A673 (cell line): ENCODE measurements at regions not wholly inside any gene's neighbourhood (a gene's known extent, or its start where the extent isn't known, plus 50 kb on each side); places are given as distances from the start of the nearest gene placed in this dataset.

Experiments used
- BruUV-seq: library from RNA; stranded (reverse); fragments of 400-500 nt; replicated peaks from 2 replicates; lab custom pipeline; 2021; lab: Mats Ljungman, UMichigan
- CTCF ChIA-PET: fragments of 300-600 bp; sonication (Branson Sonifier 250); formaldehyde crosslinking; loops from one replicate; lab custom pipeline; 2022; ENCODE audit warnings: antibody characterized with exemption; lab: Charles Lee
- POLR2A ChIA-PET: fragments of 300-600 bp; sonication (Branson Sonifier 250); formaldehyde crosslinking; loops from one replicate; lab custom pipeline; 2022; ENCODE audit warnings: antibody characterized with exemption; ENCODE audit not compliant: low non-redundant PET; lab: Charles Lee
- DNase-seq: peaks from one replicate; pipeline ENCODE4 v3.0.0-alpha.2; 2015; ENCODE audit warnings: low spot score
- H3K27ac ChIP-seq: fragments of 200-600 bp; sonication (generic); 2 replicates; pipeline ENCODE4 v1.5.1; 2016; ENCODE audit warnings: mixed run types, low read depth, mild to moderate bottlenecking, mixed read lengths, antibody characterized with exemption, low read length; ENCODE audit not compliant: poor library complexity, severe bottlenecking
- H3K27me3 ChIP-seq: fragments of 200-600 bp; sonication (generic); replicated peaks from 2 replicates; pipeline ENCODE4 v1.6.1; 2017; ENCODE audit warnings: mixed run types, low read depth, mild to moderate bottlenecking, mixed read lengths, antibody characterized with exemption, low read length; ENCODE audit not compliant: insufficient read depth, poor library complexity
- H3K36me3 ChIP-seq: fragments of 200-600 bp; sonication (generic); 2 replicates; pipeline ENCODE4 v1.6.1; 2016; ENCODE audit warnings: mixed run types, mild to moderate bottlenecking, mixed read lengths, antibody characterized with exemption, low read length; ENCODE audit not compliant: insufficient read depth, poor library complexity, severe bottlenecking
- H3K4me1 ChIP-seq: fragments of 200-600 bp; sonication (generic); 2 replicates; pipeline ENCODE4 v1.6.1; 2017; ENCODE audit warnings: mixed run types, mild to moderate bottlenecking, mixed read lengths, antibody characterized with exemption, low read length; ENCODE audit not compliant: insufficient read depth, poor library complexity, severe bottlenecking
- H3K4me3 ChIP-seq: fragments of 200-600 bp; sonication (generic); 2 replicates; pipeline ENCODE4 v1.5.1; 2016; ENCODE audit warnings: low read depth, mixed run types, mild to moderate bottlenecking, mixed read lengths, low read length; ENCODE audit not compliant: poor library complexity, severe bottlenecking
- H3K9me3 ChIP-seq: fragments of 200-600 bp; sonication (generic); 2 replicates; pipeline ENCODE4 v1.6.1; 2016; ENCODE audit warnings: mixed run types, low read depth, mild to moderate bottlenecking, mixed read lengths, antibody characterized with exemption, low read length; ENCODE audit not compliant: poor library complexity, severe bottlenecking
- CTCF ChIP-seq: fragments of 300-800, 200-600 bp; sonication (generic); conservative IDR thresholded peaks from 2 replicates; pipeline ENCODE4 v1.5.1; 2017; ENCODE audit warnings: low read depth, mild to moderate bottlenecking, antibody characterized with exemption, low read length, moderate library complexity, mixed read lengths
- EZH2 ChIP-seq: fragments of 200-600 bp; sonication (generic); IDR thresholded peaks from 2 replicates; pipeline ENCODE4 v1.6.1; 2017; ENCODE audit warnings: borderline replicate concordance, low read depth, mild to moderate bottlenecking, mixed read lengths, antibody characterized with exemption, low read length; ENCODE audit not compliant: poor library complexity, severe bottlenecking
- intact Hi-C: fragments of 100-400 bp; cut with micrococcal nuclease; formaldehyde crosslinking; loops from one replicate; pipeline ENCODE4 v1.10.0; 2022; ENCODE audit not compliant: unreplicated experiment

- Histone ChIP-seq H3K27ac (no peak overlapping the region), H3K4me3 (no peak overlapping the region), H3K27me3 (no peaks in the 10 kb centered on the region), H3K9me3 (no peaks in the 10 kb centered on the region), H3K4me1 (no peaks in the 10 kb centered on the region), H3K36me3 (no peaks in the 10 kb centered on the region)
- TF ChIP-seq EZH2 (no peak), CTCF (no peak)
- no peak for DNase-seq
- no TSS peak for BruUV-seq
- POLR2A ChIA-PET: no interaction called here
- intact Hi-C loops: no loop called here
- CTCF ChIA-PET: no interaction called here
These were observed 205.4 kb downstream of the TLE3 start for GRCh38 chr15:69892351-69892750.

- Histone ChIP-seq H3K27ac (no peak overlapping the region), H3K4me1 (no peaks in the 10 kb centered on the region), H3K9me3 (no peaks in the 10 kb centered on the region), H3K27me3 (no peaks in the 10 kb centered on the region), H3K36me3 (no peaks in the 10 kb centered on the region), H3K4me3 (no peak overlapping the region)
- TF ChIP-seq CTCF (no peak), EZH2 (no peak)
- ChIA-PET CTCF (no interaction called here), POLR2A (no interaction called here)
- intact Hi-C loops: no loop called here
- no TSS peak for BruUV-seq
- DNase-seq: no peak
These were observed 204.6 kb downstream of the TLE3 start for GRCh38 chr15:69893086-69893485.

GRCh38 chr15:69893863-69894262, 203.9 kb downstream of the TLE3 start:
- peak; percentile 48 for DNase-seq
- ChIA-PET POLR2A (interaction anchor here (0.6 kb wide), 1 partner anchor 99 kb away, joined by 3 read pairs; no protein-coding TSS in a partner anchor), CTCF (no interaction called here)
- no TSS peak for BruUV-seq
- intact Hi-C loops: no loop called here
- H3K4me1 ChIP-seq: no peaks in the 10 kb centered on the region
- H3K27ac ChIP-seq: no peak overlapping the region
- H3K4me3 ChIP-seq: no peak overlapping the region
- no peak for TF ChIP-seq CTCF
- TF ChIP-seq EZH2: no peak
- no peaks in the 10 kb centered on the region for H3K9me3 ChIP-seq
- no peaks in the 10 kb centered on the region for H3K27me3 ChIP-seq
- no peaks in the 10 kb centered on the region for H3K36me3 ChIP-seq
